Liver (tissue), 3 donors: ENCODE measurements at regions not wholly inside any gene's neighbourhood (a gene's known extent, or its start where the extent isn't known, plus 50 kb on each side); places are given as distances from the start of the nearest gene placed in this dataset.

ENCODE experiments used
- CTCF ChIP-seq: fragments of 150-350 bp; IDR thresholded peaks from 2 replicates; pipeline ENCODE4 v1.5.1; 2017; ENCODE audit warnings: improper control_type of control experiment, low read depth, low read length; ENCODE audit not compliant: missing input control
- EGR1 ChIP-seq, 2 donors: IDR thresholded peaks; 2 replicates each; pipeline ENCODE4 v1.6.1; 2016 to 2018; ENCODE audit warnings: antibody characterized with exemption in 2 of 2, low read depth in 2 of 2
- FOXA1 ChIP-seq: IDR thresholded peaks from 2 replicates; pipeline ENCODE4 v1.6.1; 2016; ENCODE audit warnings: antibody characterized with exemption
- GABPA ChIP-seq, 2 donors: IDR thresholded peaks in 1 of 2; conservative IDR thresholded peaks in 1 of 2; 2 replicates each; pipeline ENCODE4 v1.6.1; 2016; ENCODE audit warnings: antibody characterized with exemption in 2 of 2, mild to moderate bottlenecking in 1 of 2, moderate library complexity in 1 of 2
- JUND ChIP-seq, 2 donors: IDR thresholded peaks; 2 replicates each; pipeline ENCODE4 v1.6.1; 2016; ENCODE audit warnings: antibody characterized with exemption in 2 of 2
- MAX ChIP-seq: IDR thresholded peaks from 2 replicates; pipeline ENCODE4 v1.6.1; 2016; ENCODE audit warnings: antibody characterized with exemption
- RAD21 ChIP-seq, 2 donors: IDR thresholded peaks; 2 replicates each; pipeline ENCODE4 v1.6.1; 2016; ENCODE audit warnings: antibody characterized with exemption in 2 of 2, mild to moderate bottlenecking in 2 of 2
- REST ChIP-seq: IDR thresholded peaks from 2 replicates; pipeline ENCODE4 v1.6.1; 2016; ENCODE audit warnings: antibody characterized with exemption, mild to moderate bottlenecking
- YY1 ChIP-seq: IDR thresholded peaks from 2 replicates; pipeline ENCODE4 v1.6.1; 2016; ENCODE audit warnings: antibody characterized with exemption, mild to moderate bottlenecking
- ZBTB33 ChIP-seq: IDR thresholded peaks from 2 replicates; pipeline ENCODE4 v1.6.1; 2016; ENCODE audit warnings: antibody characterized with exemption
- donor health status: healthy.
- donor health status: healthy.

- no peak for TF ChIP-seq CTCF
- no peak for TF ChIP-seq MAX
- no peak for TF ChIP-seq GABPA (IDR thresholded peaks at IDR 0.05 in 1 of 2, conservative IDR thresholded peaks at IDR 0.05 in 1 of 2)
- TF ChIP-seq FOXA1 = no peak
- no peak for TF ChIP-seq YY1
- no peak for TF ChIP-seq EGR1 (IDR thresholded peaks at IDR 0.05; ENCODE audit: low read depth in 2 of 2)
- TF ChIP-seq JUND (IDR thresholded peaks at IDR 0.05) = no peak
- TF ChIP-seq REST = no peak
- TF ChIP-seq RAD21 (IDR thresholded peaks at IDR 0.05) = no peak
- TF ChIP-seq ZBTB33 = no peak
These were observed 522.8 kb upstream of the POM121L12 start for GRCh38 chr7:52512656-52513055.
